Colonic mucosa (tissue), 4 donors: ENCODE measurements at regions not wholly inside any gene's neighbourhood (a gene's known extent, or its start where the extent isn't known, plus 50 kb on each side); places are given as distances from the start of the nearest gene placed in this dataset.
"Not testable (repeated sequence)": the region's sequence is repeated elsewhere in the genome, so short reads cannot be mapped to it uniquely, and the experiment has no call there.

ENCODE experiments used
- DNase-seq: peaks from one replicate; pipeline ENCODE4 v3.0.0-alpha.2; 2020
- H3K27ac ChIP-seq: fragments of 200-600 bp; one replicate; pipeline ENCODE4 v1.8.0; 2021
- H3K27me3 ChIP-seq: fragments of 200-600 bp; one replicate; pipeline ENCODE4 v1.8.0; 2021
- H3K36me3 ChIP-seq: fragments of 200-600 bp; one replicate; pipeline ENCODE4 v1.8.0; 2021
- H3K4me1 ChIP-seq: fragments of 200-600 bp; one replicate; pipeline ENCODE4 v1.8.0; 2021; ENCODE audit warnings: mild to moderate bottlenecking
- H3K4me3 ChIP-seq: fragments of 200-600 bp; one replicate; pipeline ENCODE4 v1.8.0; 2021
- H3K9ac ChIP-seq, 2 donors: one replicate each; pipeline ENCODE4 v1.7.0; 2013; ENCODE audit warnings: control low read depth in 2 of 2, low read depth in 2 of 2, low read length in 2 of 2
- H3K9me3 ChIP-seq: fragments of 200-600 bp; one replicate; pipeline ENCODE4 v1.8.0; 2021
- CTCF ChIP-seq: fragments of 200-600 bp; IDR thresholded peaks from one replicate; pipeline ENCODE4 v1.8.0; 2022; ENCODE audit warnings: antibody characterized with exemption, mild to moderate bottlenecking
- intact Hi-C: fragments of 100-400 bp; cut with DNase I; formaldehyde crosslinking; loops from one replicate; pipeline ENCODE4 v1.14.1; 2022
- donor health status: healthy.
- donor health status: DM: no; HTN: no; CAD: no.
- donor health status: DM: no; HTN: no; CAD: no.

GRCh38 chr2:150066490-150066889, 421.0 kb downstream of the RND3 start:
- DNase-seq: no peak
- no peaks in the 10 kb centered on the region for H3K36me3 ChIP-seq
- intact Hi-C loops: no loop called here
- no peak overlapping the region for H3K4me3 ChIP-seq
- no peak for TF ChIP-seq CTCF
- H3K27ac ChIP-seq: no peak overlapping the region
- H3K4me1 ChIP-seq: no peaks in the 10 kb centered on the region
- no peak overlapping the region for H3K9ac ChIP-seq
- no peaks in the 10 kb centered on the region for H3K27me3 ChIP-seq
- no peaks in the 10 kb centered on the region for H3K9me3 ChIP-seq

GRCh38 chr2:150063931-150064548, 423.4 kb downstream of the RND3 start:
- intact Hi-C loops: no loop called here
- TF ChIP-seq CTCF: no peak
- no peak overlapping the region for H3K4me3 ChIP-seq

GRCh38 chr2:150063432-150063889, 424.0 kb downstream of the RND3 start:
- Histone ChIP-seq H3K9me3 (no peaks in the 10 kb centered on the region), H3K9ac (no peak overlapping the region), H3K4me1 (no peaks in the 10 kb centered on the region), H3K27ac (no peak overlapping the region), H3K4me3 (no peak overlapping the region), H3K27me3 (no peaks in the 10 kb centered on the region), H3K36me3 (no peaks in the 10 kb centered on the region)
- intact Hi-C loops: no loop called here
- DNase-seq: no peak
- no peak for TF ChIP-seq CTCF

More at GRCh38 chr2:150063931-150064548, 423.4 kb downstream of the RND3 start:
- Histone ChIP-seq H3K27ac (no peak overlapping the region), H3K9ac (no peak overlapping the region), H3K4me1 (no peaks in the 10 kb centered on the region), H3K27me3 (no peaks in the 10 kb centered on the region), H3K9me3 (no peaks in the 10 kb centered on the region), H3K36me3 (no peaks in the 10 kb centered on the region)
- DNase-seq: no peak

- intact Hi-C loops: no loop called here
- Histone ChIP-seq H3K4me1 (no peaks in the 10 kb centered on the region), H3K4me3 (no peak overlapping the region), H3K9ac (no peak overlapping the region), H3K9me3 (no peaks in the 10 kb centered on the region), H3K27me3 (no peaks in the 10 kb centered on the region), H3K36me3 (no peaks in the 10 kb centered on the region), H3K27ac (no peak overlapping the region)
- TF ChIP-seq CTCF: no peak
- no peak for DNase-seq
Measured at GRCh38 chr2:150062416-150062815, 425.1 kb downstream of the RND3 start.

- intact Hi-C loops: no loop called here
- Histone ChIP-seq H3K4me1 (no peaks in the 10 kb centered on the region), H3K27ac (no peak overlapping the region), H3K27me3 (no peaks in the 10 kb centered on the region), H3K9ac (no peak overlapping the region), H3K36me3 (no peaks in the 10 kb centered on the region), H3K9me3 (no peaks in the 10 kb centered on the region), H3K4me3 (no peak overlapping the region)
- TF ChIP-seq CTCF: no peak
- no peak for DNase-seq
Measured at GRCh38 chr2:150060341-150060740, 427.1 kb downstream of the RND3 start.

- H3K36me3 ChIP-seq, H3K27ac ChIP-seq, H3K9ac ChIP-seq, H3K27me3 ChIP-seq, H3K4me1 ChIP-seq, intact Hi-C loops, H3K9me3 ChIP-seq, H3K4me3 ChIP-seq, DNase-seq: not testable (repeated sequence)
Measured at GRCh38 chr2:150059676-150060075, 427.8 kb downstream of the RND3 start.
